NCI-H2029 (cell line): ENCODE measurements at regions not wholly inside any gene's neighbourhood (a gene's known extent, or its start where the extent isn't known, plus 50 kb on each side); places are given as distances from the start of the nearest gene placed in this dataset.

Experiments
- DNase-seq: peaks from one replicate; lab custom pipeline; 2025; lab: John Stamatoyannopoulos, UW

- DNase-seq = no peak
These were observed 71.3 kb upstream of the GHR start for GRCh38 chr5:42351956-42352355.

- DNase-seq = no peak
These were observed 63.2 kb upstream of the GHR start for GRCh38 chr5:42360056-42360455.

GRCh38 chr5:42360616-42361314 is 62.5 kb upstream of the GHR start:
- no peak for DNase-seq

- DNase-seq = no peak
These were observed 61.9 kb upstream of the GHR start for GRCh38 chr5:42361315-42361688.

GRCh38 chr5:42366051-42366450 is 57.2 kb upstream of the GHR start:
- no peak for DNase-seq
